ENCODE measurements at regions not wholly inside any gene's neighbourhood (a gene's known extent, or its start where the extent isn't known, plus 50 kb on each side); places are given as distances from the start of the nearest gene placed in this dataset.
"Not testable (repeated sequence)": the region's sequence is repeated elsewhere in the genome, so short reads cannot be mapped to it uniquely, and the experiment has no call there.

DNA sequence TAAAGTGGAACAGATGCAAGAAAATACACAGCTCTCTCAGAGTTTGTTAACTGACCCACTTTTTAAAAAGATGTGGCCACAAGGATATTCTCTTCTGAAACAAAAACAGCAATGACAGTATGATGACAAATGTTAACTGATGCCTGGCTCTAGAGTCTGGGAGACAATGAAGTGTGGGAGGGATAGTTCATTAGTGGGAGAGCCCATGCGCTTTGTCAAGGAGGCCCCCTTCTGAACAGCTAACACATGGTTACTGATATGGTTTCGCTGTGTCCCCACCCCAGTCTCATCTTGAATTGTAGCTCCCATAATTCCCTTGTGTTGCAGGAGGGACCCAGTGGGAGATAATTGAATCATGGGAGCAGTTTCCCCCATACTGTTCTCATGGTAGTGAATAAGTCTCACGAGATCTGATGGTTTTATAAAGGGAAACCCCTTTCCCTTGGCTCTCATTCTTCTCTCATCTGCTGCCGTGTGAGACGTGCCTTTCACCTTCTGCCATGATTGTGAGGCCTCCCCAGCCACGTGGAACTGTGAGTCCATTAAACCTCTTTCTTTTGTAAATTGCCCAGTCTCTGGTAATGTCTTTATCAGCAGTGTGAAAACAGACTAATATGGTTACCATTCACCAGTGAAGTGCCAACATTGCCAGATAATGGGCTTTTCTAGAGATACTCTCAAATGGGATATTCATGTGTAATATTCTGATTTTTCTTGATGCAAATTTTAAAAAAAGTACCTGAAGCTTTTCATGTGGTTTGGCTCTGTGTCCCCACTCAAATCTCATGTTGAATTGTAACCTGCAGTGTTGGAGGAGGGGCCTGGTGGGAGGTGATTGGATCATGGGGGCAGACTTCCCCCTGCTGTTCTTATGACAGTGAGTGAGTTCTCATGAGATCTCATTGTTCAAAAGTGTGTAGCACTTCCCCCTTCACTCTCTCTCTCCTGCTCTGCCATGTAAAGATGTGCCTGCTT lies 435.8 kb downstream of the SHISA9 start:
- not testable (repeated sequence) for H3K27me3 ChIP-seq (ENCODE audit: control insufficient read depth in 4 of 4, insufficient read depth in 4 of 4, low read length in 3 of 4); H3K27ac ChIP-seq (ENCODE audit: low read depth in 1 of 2, low read length in 2 of 2); H3K4me1 ChIP-seq (ENCODE audit: control insufficient read depth in 4 of 4, insufficient read depth in 4 of 4, low read length in 3 of 4); H3K4me3 ChIP-seq (ENCODE audit: low read depth in 1 of 3, low read length in 3 of 3); H3K36me3 ChIP-seq (ENCODE audit: control insufficient read depth in 4 of 4, insufficient read depth in 3 of 4, low read depth in 1 of 4, low read length in 3 of 4); DNase-seq (ENCODE audit: low spot score); H3K9ac ChIP-seq (ENCODE audit: low read depth in 1 of 2, low read length in 2 of 2); H3K9me3 ChIP-seq (ENCODE audit: control insufficient read depth in 4 of 4, low read length in 3 of 4)
- 76% methylated on average over 6 of the region's 6 CpGs for WGBS

DNA sequence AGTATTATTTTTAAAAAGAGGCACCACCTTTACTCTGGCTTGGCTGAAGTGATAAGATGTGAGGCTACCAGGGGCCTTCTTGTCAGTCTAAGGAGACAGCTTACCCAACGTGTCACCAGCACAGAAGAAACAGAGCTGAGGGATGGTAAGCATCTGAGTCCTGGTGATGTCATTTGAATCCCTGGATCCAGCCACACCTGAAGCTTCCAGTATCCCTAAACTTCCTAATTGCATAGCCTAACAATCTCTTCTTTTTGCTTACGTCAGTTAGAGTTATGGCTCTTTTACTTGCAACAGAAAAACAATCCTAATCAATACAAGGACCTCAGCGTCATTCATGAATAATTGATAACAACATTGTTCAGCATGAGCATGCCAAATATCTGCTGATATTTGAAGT lies 436.6 kb downstream of the SHISA9 start:
- Histone ChIP-seq H3K4me1 (ENCODE audit: control insufficient read depth in 4 of 4, insufficient read depth in 4 of 4, low read length in 3 of 4) (no peaks in the 10 kb centered on the region), H3K4me3 (ENCODE audit: low read depth in 1 of 3, low read length in 3 of 3) (no peak overlapping the region), H3K27me3 (ENCODE audit: control insufficient read depth in 4 of 4, insufficient read depth in 4 of 4, low read length in 3 of 4) (no peaks in the 10 kb centered on the region), H3K9me3 (ENCODE audit: control insufficient read depth in 4 of 4, low read length in 3 of 4) (no peaks in the 10 kb centered on the region), H3K9ac (ENCODE audit: low read depth in 1 of 2, low read length in 2 of 2) (no peak overlapping the region), H3K36me3 (ENCODE audit: control insufficient read depth in 4 of 4, insufficient read depth in 3 of 4, low read depth in 1 of 4, low read length in 3 of 4) (no peaks in the 10 kb centered on the region), H3K27ac (ENCODE audit: low read depth in 1 of 2, low read length in 2 of 2) (no peak overlapping the region)
- TF ChIP-seq JUND (IDR thresholded peaks at IDR 0.05) = no peak
- TF ChIP-seq RAD21 (IDR thresholded peaks at IDR 0.05) = no peak
- no peak for TF ChIP-seq EGR1 (IDR thresholded peaks at IDR 0.05; ENCODE audit: low read depth in 2 of 2)
- TF ChIP-seq RXRA (IDR thresholded peaks at IDR 0.05) = no peak
- TF ChIP-seq, protein P1, sequence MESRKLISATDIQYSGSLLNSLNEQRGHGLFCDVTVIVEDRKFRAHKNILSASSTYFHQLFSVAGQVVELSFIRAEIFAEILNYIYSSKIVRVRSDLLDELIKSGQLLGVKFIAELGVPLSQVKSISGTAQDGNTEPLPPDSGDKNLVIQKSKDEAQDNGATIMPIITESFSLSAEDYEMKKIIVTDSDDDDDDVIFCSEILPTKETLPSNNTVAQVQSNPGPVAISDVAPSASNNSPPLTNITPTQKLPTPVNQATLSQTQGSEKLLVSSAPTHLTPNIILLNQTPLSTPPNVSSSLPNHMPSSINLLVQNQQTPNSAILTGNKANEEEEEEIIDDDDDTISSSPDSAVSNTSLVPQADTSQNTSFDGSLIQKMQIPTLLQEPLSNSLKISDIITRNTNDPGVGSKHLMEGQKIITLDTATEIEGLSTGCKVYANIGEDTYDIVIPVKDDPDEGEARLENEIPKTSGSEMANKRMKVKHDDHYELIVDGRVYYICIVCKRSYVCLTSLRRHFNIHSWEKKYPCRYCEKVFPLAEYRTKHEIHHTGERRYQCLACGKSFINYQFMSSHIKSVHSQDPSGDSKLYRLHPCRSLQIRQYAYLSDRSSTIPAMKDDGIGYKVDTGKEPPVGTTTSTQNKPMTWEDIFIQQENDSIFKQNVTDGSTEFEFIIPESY (IDR thresholded peaks at IDR 0.05) = no peak
- TF ChIP-seq ATF3 (IDR thresholded peaks at IDR 0.05) = no peak
- TF ChIP-seq GABPA (IDR thresholded peaks at IDR 0.05 in 1 of 2, conservative IDR thresholded peaks at IDR 0.05 in 1 of 2) = no peak
- TF ChIP-seq SP1 (IDR thresholded peaks at IDR 0.05) = no peak
- no peak for TF ChIP-seq HNF4A (conservative IDR thresholded peaks at IDR 0.05)
- no peak for TF ChIP-seq FOXA1 (IDR thresholded peaks at IDR 0.05)
- TF ChIP-seq YY1 (IDR thresholded peaks at IDR 0.05) = no peak
- WGBS = 90% methylated on average over 3 of the region's 3 CpGs
- no peak for DNase-seq (ENCODE audit: low spot score)

DNA sequence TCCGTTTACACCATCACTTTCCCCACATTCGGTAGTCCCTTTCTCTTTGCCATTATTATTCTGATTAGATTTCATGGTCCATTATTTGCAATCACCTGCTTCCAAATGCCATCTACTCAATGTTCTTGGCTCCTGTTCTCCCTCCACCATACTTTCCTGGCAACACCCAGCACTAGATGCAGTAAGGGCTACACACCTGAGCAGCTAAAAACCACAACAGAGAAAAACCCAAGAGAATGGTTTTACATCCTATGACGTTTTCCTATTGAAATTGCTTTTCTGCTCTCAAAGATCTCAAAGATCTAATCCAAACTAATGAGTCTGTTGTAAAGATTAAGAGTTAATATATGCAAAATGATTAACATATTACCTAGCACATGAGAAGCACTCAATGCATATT lies 441.3 kb downstream of the SHISA9 start:
- Histone ChIP-seq H3K27me3 (ENCODE audit: control insufficient read depth in 4 of 4, insufficient read depth in 4 of 4, low read length in 3 of 4) (no peaks in the 10 kb centered on the region), H3K9me3 (ENCODE audit: control insufficient read depth in 4 of 4, low read length in 3 of 4) (no peaks in the 10 kb centered on the region), H3K36me3 (ENCODE audit: control insufficient read depth in 4 of 4, insufficient read depth in 3 of 4, low read depth in 1 of 4, low read length in 3 of 4) (no peaks in the 10 kb centered on the region), H3K9ac (ENCODE audit: low read depth in 1 of 2, low read length in 2 of 2) (no peak overlapping the region), H3K4me1 (ENCODE audit: control insufficient read depth in 4 of 4, insufficient read depth in 4 of 4, low read length in 3 of 4) (no peaks in the 10 kb centered on the region), H3K27ac (ENCODE audit: low read depth in 1 of 2, low read length in 2 of 2) (no peak overlapping the region), H3K4me3 (ENCODE audit: low read depth in 1 of 3, low read length in 3 of 3) (no peak overlapping the region)
- DNase-seq (ENCODE audit: low spot score) = no peak
- 87% methylated on average over 3 of the region's 3 CpGs for WGBS
- TF ChIP-seq RAD21 (IDR thresholded peaks at IDR 0.05) (no peak), YY1 (IDR thresholded peaks at IDR 0.05) (no peak), RXRA (IDR thresholded peaks at IDR 0.05) (no peak), GABPA (IDR thresholded peaks at IDR 0.05 in 1 of 2, conservative IDR thresholded peaks at IDR 0.05 in 1 of 2) (no peak), NR2F2 (IDR thresholded peaks at IDR 0.05) (no peak), HNF4G (IDR thresholded peaks at IDR 0.05) (no peak), CTCF (IDR thresholded peaks at IDR 0.05; ENCODE audit: low read depth, low read length, missing input control) (no peak)

Data from liver (tissue), 8 donors.